Mesenchymal stem cell (in vitro differentiated cells and primary cell): ENCODE measurements at regions not wholly inside any gene's neighbourhood (a gene's known extent, or its start where the extent isn't known, plus 50 kb on each side); places are given as distances from the start of the nearest gene placed in this dataset.

Experiments
- DNase-seq: peaks from one replicate; pipeline ENCODE4 v3.0.0-alpha.2; 2013
- H2AFZ ChIP-seq: one replicate; pipeline ENCODE4 v1.6.1; 2013; ENCODE audit warnings: low read depth, mild to moderate bottlenecking, control low read depth, inconsistent platforms, low read length, moderate library complexity
- H2AK5ac ChIP-seq: 2 replicates; pipeline ENCODE4 v1.6.1; 2013; ENCODE audit warnings: low read length, moderate library complexity, mild to moderate bottlenecking, inconsistent platforms; ENCODE audit not compliant: severe bottlenecking
- H2BK120ac ChIP-seq: one replicate; pipeline ENCODE4 v1.6.1; 2013; ENCODE audit warnings: low read depth, mild to moderate bottlenecking, inconsistent platforms, low read length, moderate library complexity
- H2BK12ac ChIP-seq, 2 experiments: one replicate each; pipeline ENCODE4 v1.6.1; 2013; ENCODE audit warnings: inconsistent platforms in 2 of 2, low read length in 2 of 2, mild to moderate bottlenecking in 2 of 2, moderate library complexity in 2 of 2, control low read depth in 1 of 2
- H2BK15ac ChIP-seq: one replicate; pipeline ENCODE4 v1.6.1; 2013; ENCODE audit warnings: mild to moderate bottlenecking, low read depth, inconsistent platforms; ENCODE audit not compliant: poor library complexity, severe bottlenecking
- H2BK5ac ChIP-seq: 2 replicates; pipeline ENCODE4 v1.6.1; 2013; ENCODE audit warnings: low read depth, mild to moderate bottlenecking, low read length, control low read depth, inconsistent platforms; ENCODE audit not compliant: poor library complexity, severe bottlenecking
- H3K14ac ChIP-seq, 2 experiments: one replicate each; pipeline ENCODE4 v1.6.1; 2013; ENCODE audit warnings: inconsistent platforms in 2 of 2, low read length in 2 of 2, control low read depth in 1 of 2, mild to moderate bottlenecking in 1 of 2, moderate library complexity in 1 of 2
- H3K18ac ChIP-seq, 2 experiments: one replicate each; pipeline ENCODE4 v1.6.1; 2013; ENCODE audit warnings: inconsistent platforms in 2 of 2, low read length in 2 of 2, control low read depth in 1 of 2, low read depth in 1 of 2, mild to moderate bottlenecking in 1 of 2
- H3K23ac ChIP-seq, 2 experiments: one replicate each; pipeline ENCODE4 v1.6.1; 2013; ENCODE audit warnings: inconsistent platforms in 2 of 2, low read length in 2 of 2, mild to moderate bottlenecking in 2 of 2, moderate library complexity in 2 of 2, control low read depth in 1 of 2
- H3K27ac ChIP-seq: 2 replicates; pipeline ENCODE4 v1.5.1; 2013; ENCODE audit warnings: mild to moderate bottlenecking, moderate library complexity, low read length, control low read depth, inconsistent platforms; ENCODE audit not compliant: poor library complexity, severe bottlenecking
- H3K27me3 ChIP-seq, 2 experiments: 2 replicates each; pipeline versions ENCODE4 v1.6.1 to v1.7.0; 2013; ENCODE audit warnings: low read length in 2 of 2, mild to moderate bottlenecking in 2 of 2, moderate library complexity in 2 of 2, control low read depth in 1 of 2, inconsistent platforms in 1 of 2; ENCODE audit not compliant: control insufficient read depth in 1 of 2, insufficient read depth in 1 of 2
- H3K36me3 ChIP-seq, 2 experiments: 2 replicates each; pipeline versions ENCODE4 v1.6.1 to v1.7.0; 2013; ENCODE audit warnings: low read length in 2 of 2, control low read depth in 1 of 2, inconsistent platforms in 1 of 2, low read depth in 1 of 2, mild to moderate bottlenecking in 1 of 2; ENCODE audit not compliant: insufficient read depth in 2 of 2, control insufficient read depth in 1 of 2
- H3K4ac ChIP-seq, 2 experiments: one replicate each; pipeline ENCODE4 v1.6.1; 2013; ENCODE audit warnings: inconsistent platforms in 2 of 2, low read length in 2 of 2, mild to moderate bottlenecking in 2 of 2, moderate library complexity in 2 of 2, control low read depth in 1 of 2, low read depth in 1 of 2
- H3K4me1 ChIP-seq: 2 replicates; pipeline ENCODE4 v1.6.1; 2013; ENCODE audit warnings: low read depth, low read length, control low read depth; ENCODE audit not compliant: control insufficient read depth, insufficient read depth
- H3K4me2 ChIP-seq: 2 replicates; pipeline ENCODE4 v1.6.1; 2013; ENCODE audit warnings: low read length, mild to moderate bottlenecking, inconsistent platforms; ENCODE audit not compliant: poor library complexity, severe bottlenecking
- H3K4me3 ChIP-seq, 2 experiments: 2 replicates each; pipeline versions ENCODE4 v1.5.1 to v1.7.0; 2013; ENCODE audit warnings: low read length in 2 of 2, mild to moderate bottlenecking in 2 of 2, control low read depth in 1 of 2, low read depth in 1 of 2; ENCODE audit not compliant: insufficient read depth in 1 of 2
- H3K79me1 ChIP-seq: replicated peaks from 2 replicates; pipeline ENCODE4 v1.6.1; 2013; ENCODE audit warnings: mild to moderate bottlenecking, control low read depth, low read length, inconsistent platforms; ENCODE audit not compliant: poor library complexity, severe bottlenecking
- H3K9ac ChIP-seq: 2 replicates; pipeline ENCODE4 v1.7.0; 2013; ENCODE audit warnings: mild to moderate bottlenecking, low read length, moderate library complexity
- H3K9me3 ChIP-seq: 2 replicates; pipeline ENCODE4 v1.7.0; 2013; ENCODE audit warnings: mild to moderate bottlenecking, low read length; ENCODE audit not compliant: control insufficient read depth
- H4K8ac ChIP-seq: one replicate; pipeline ENCODE4 v1.6.1; 2013; ENCODE audit warnings: inconsistent platforms, mild to moderate bottlenecking, low read length, moderate library complexity
- H4K91ac ChIP-seq: one replicate; pipeline ENCODE4 v1.6.1; 2013; ENCODE audit warnings: mild to moderate bottlenecking, low read length, inconsistent platforms
- WGBS: methylation state at CpG from one replicate; pipeline ENCODE4 v1.1.7; 2013; ENCODE audit warnings: mixed read lengths; 5-methylcytosine and 5-hydroxymethylcytosine counted together

- Histone ChIP-seq H3K36me3 (no peaks in the 10 kb centered on the region), H2BK15ac (no peak overlapping the region), H3K18ac (no peak overlapping the region), H2AK5ac (no peak overlapping the region), H3K9ac (no peak overlapping the region), H3K4ac (no peak overlapping the region), H2AFZ (no peak overlapping the region), H3K9me3 (no peaks in the 10 kb centered on the region), H4K8ac (no peak overlapping the region), H3K4me1 (no peaks in the 10 kb centered on the region), H3K27me3 (no peaks in the 10 kb centered on the region), H3K27ac (no peak overlapping the region), H3K23ac (no peak overlapping the region), H3K79me1 (no peaks in the 10 kb centered on the region), H4K91ac (no peak overlapping the region), H2BK120ac (no peak overlapping the region), H3K4me3 (no peak overlapping the region), H3K4me2 (no peak overlapping the region), H2BK5ac (no peak overlapping the region), H3K14ac (no peak overlapping the region), H2BK12ac (no peak overlapping the region)
- no CpG with 5 or more reads among the region's 2 CpGs for WGBS
- peak; percentile 32 for DNase-seq
These were observed 887.0 kb upstream of the CELF2 start for GRCh38 chr10:10130686-10131085.

- H3K4me2 ChIP-seq, result no peak overlapping the region
- no peak overlapping the region for H4K91ac ChIP-seq
- H3K14ac ChIP-seq, result no peak overlapping the region
- H2AFZ ChIP-seq, result no peak overlapping the region
- no peak overlapping the region for H2BK120ac ChIP-seq
- H3K9me3 ChIP-seq, result no peaks in the 10 kb centered on the region
- no peak overlapping the region for H3K23ac ChIP-seq
- 9% methylated on average over 1 of the region's 1 CpG for WGBS
- DNase-seq, result peak; percentile 76
- H2BK5ac ChIP-seq, result no peak overlapping the region
- no peak overlapping the region for H2BK15ac ChIP-seq
- H2BK12ac ChIP-seq, result no peak overlapping the region
- no peak overlapping the region for H2AK5ac ChIP-seq
- H3K36me3 ChIP-seq, result no peaks in the 10 kb centered on the region
- no peaks in the 10 kb centered on the region for H3K4me1 ChIP-seq
- H3K4ac ChIP-seq, result no peak overlapping the region
- no peak overlapping the region for H4K8ac ChIP-seq
- no peaks in the 10 kb centered on the region for H3K79me1 ChIP-seq
- no peak overlapping the region for H3K27ac ChIP-seq
- no peak overlapping the region for H3K9ac ChIP-seq
- no peak overlapping the region for H3K18ac ChIP-seq
- H3K27me3 ChIP-seq, result no peaks in the 10 kb centered on the region
- no peak overlapping the region for H3K4me3 ChIP-seq
These were observed 885.7 kb upstream of the CELF2 start for GRCh38 chr10:10132009-10132408.

- Histone ChIP-seq H3K27me3 (no peaks in the 10 kb centered on the region), H2BK120ac (no peak overlapping the region), H3K18ac (no peak overlapping the region), H2BK5ac (no peak overlapping the region), H2BK12ac (no peak overlapping the region), H3K14ac (no peak overlapping the region), H4K8ac (no peak overlapping the region), H3K23ac (no peak overlapping the region), H2BK15ac (no peak overlapping the region), H3K9ac (no peak overlapping the region), H3K36me3 (no peaks in the 10 kb centered on the region), H3K4ac (no peak overlapping the region), H3K4me2 (no peak overlapping the region), H3K4me1 (no peaks in the 10 kb centered on the region), H3K9me3 (no peaks in the 10 kb centered on the region), H3K79me1 (no peaks in the 10 kb centered on the region), H3K27ac (no peak overlapping the region), H2AFZ (no peak overlapping the region), H3K4me3 (no peak overlapping the region), H2AK5ac (no peak overlapping the region), H4K91ac (no peak overlapping the region)
- 67% methylated on average over 1 of the region's 1 CpG for WGBS
- no peak for DNase-seq
These were observed 884.4 kb upstream of the CELF2 start for GRCh38 chr10:10133281-10133680.

- Histone ChIP-seq H3K36me3 (no peaks in the 10 kb centered on the region), H4K8ac (no peak overlapping the region), H3K27me3 (no peaks in the 10 kb centered on the region), H3K9me3 (no peaks in the 10 kb centered on the region), H3K27ac (no peak overlapping the region), H3K4me3 (peak overlapping the region in 1 of 2 experiments; percentile 49), H3K9ac (peak overlapping the region; percentile 78), H2BK5ac (no peak overlapping the region), H3K4me2 (no peak overlapping the region), H3K79me1 (no peaks in the 10 kb centered on the region), H3K14ac (no peak overlapping the region), H2BK120ac (no peak overlapping the region), H2BK15ac (no peak overlapping the region), H3K4ac (no peak overlapping the region), H4K91ac (no peak overlapping the region), H2AFZ (no peak overlapping the region), H3K23ac (no peak overlapping the region), H3K4me1 (no peaks in the 10 kb centered on the region), H3K18ac (no peak overlapping the region), H2AK5ac (no peak overlapping the region), H2BK12ac (no peak overlapping the region)
- 100% methylated on average over 1 of the region's 2 CpGs for WGBS
- DNase-seq, result peak; percentile 19
These were observed 879.0 kb upstream of the CELF2 start for GRCh38 chr10:10138685-10139084.
